Adrenal gland (tissue), 9 donors: ENCODE measurements at regions not wholly inside any gene's neighbourhood (a gene's known extent, or its start where the extent isn't known, plus 50 kb on each side); places are given as distances from the start of the nearest gene placed in this dataset.

ENCODE experiments used
- DNase-seq, 7 donors: peaks; one replicate each; pipeline ENCODE4 v3.0.0-alpha.2; 2019 to 2020
- H3K27ac ChIP-seq, 5 donors: fragments of 200-600 bp; sonication (generic) in 4 of 5; 1 replicate in 3 of 5; 2 replicates in 2 of 5; pipeline versions ENCODE4 v1.5.1 to v1.8.0; 2016 to 2020; ENCODE audit warnings: mild to moderate bottlenecking in 1 of 5
- H3K27me3 ChIP-seq: fragments of 200-600 bp; 2 replicates; pipeline ENCODE4 v1.8.0; 2021
- H3K36me3 ChIP-seq, 2 donors: fragments of 200-600 bp; replicated peaks in 1 of 2; 1 replicate in 1 of 2; 2 replicates in 1 of 2; pipeline versions ENCODE4 v1.5.1 to v1.8.0; 2018 to 2022
- H3K4me1 ChIP-seq, 2 donors: fragments of 200-600 bp; replicated peaks in 1 of 2; 1 replicate in 1 of 2; 2 replicates in 1 of 2; pipeline versions ENCODE4 v1.5.1 to v1.8.0; 2018 to 2021
- H3K4me3 ChIP-seq, 4 donors: fragments of 200-600 bp; sonication (generic) in 3 of 4; one replicate each; pipeline ENCODE4 v1.5.1; 2016 to 2018
- H3K9me3 ChIP-seq, 3 donors: fragments of 200-600 bp; sonication (generic) in 1 of 3; replicated peaks in 1 of 3; 1 replicate in 2 of 3; 2 replicates in 1 of 3; pipeline versions ENCODE4 v1.5.1 to v1.8.0; 2016 to 2021
- POLR2A ChIP-seq, 2 donors: fragments of 450-650 bp; IDR thresholded peaks; one replicate each; pipeline ENCODE4 v1.6.1; 2017; ENCODE audit warnings: antibody characterized with exemption in 2 of 2, mild to moderate bottlenecking in 2 of 2, moderate library complexity in 1 of 2
- WGBS, 4 donors: extraction: QIAGEN DNeasy Blood & Tissue Kit in 2 of 4; methylation state at CpG; one replicate each; pipeline versions ENCODE4 v1.1.5 to v1.1.7; 2013 to 2017; 5-methylcytosine and 5-hydroxymethylcytosine counted together
- intact Hi-C, 2 donors: fragments of 100-400 bp; cut with DNase I; formaldehyde crosslinking; loops; one replicate each; pipeline versions ENCODE4 v1.14.1 to v1.15.0; 2022 to 2023
- TF ChIP-seq, protein P1 (sequence below), 6 experiments: fragments of 450-650 bp in 4 of 6; fragments of 200-600 bp in 2 of 6; sonication (generic) in 1 of 6; IDR thresholded peaks; 1 replicate in 5 of 6; 2 replicates in 1 of 6; pipeline versions ENCODE4 v1.5.1 to v1.8.0; 2016 to 2021; ENCODE audit warnings: antibody characterized with exemption in 6 of 6, mild to moderate bottlenecking in 2 of 6, moderate library complexity in 1 of 6
- donor health status: healthy with polysubstance abuse.
- donor health status: Bipolar disorder and iron deficiency.
- donor health status: DM: yes; HTN: yes; CAD: no.
- donor health status: DM: no; HTN: no; CAD: no.
- donor health status: DM: no; HTN: no; CAD: no.

DNA sequence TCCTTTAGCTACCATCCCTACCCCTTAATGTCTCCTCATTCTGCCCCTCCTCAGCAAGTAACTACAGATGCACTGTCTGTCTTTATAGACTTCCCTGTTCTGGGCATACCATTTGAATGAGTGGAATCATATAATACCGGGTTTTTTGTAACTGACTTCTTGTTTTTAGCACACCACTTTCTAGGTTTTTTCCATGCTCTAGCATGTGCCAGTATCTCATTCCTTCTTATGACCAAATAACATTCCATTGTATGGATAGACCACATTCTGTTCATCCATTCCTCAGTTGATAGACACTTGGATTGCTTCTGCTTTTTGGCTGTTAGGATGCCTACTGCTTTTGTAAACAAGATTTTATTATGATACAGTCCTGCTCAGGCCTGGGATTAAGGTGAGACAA, 154.7 kb downstream of the TSN start:
- Histone ChIP-seq H3K9me3 (no peaks in the 10 kb centered on the region), H3K36me3 (no peaks in the 10 kb centered on the region), H3K27me3 (no peaks in the 10 kb centered on the region), H3K27ac (no peak overlapping the region), H3K4me3 (no peak overlapping the region), H3K4me1 (no peaks in the 10 kb centered on the region)
- intact Hi-C loops = no loop called here
- TF ChIP-seq POLR2A (IDR thresholded peaks at IDR 0.05) = no peak
- TF ChIP-seq, protein P1, sequence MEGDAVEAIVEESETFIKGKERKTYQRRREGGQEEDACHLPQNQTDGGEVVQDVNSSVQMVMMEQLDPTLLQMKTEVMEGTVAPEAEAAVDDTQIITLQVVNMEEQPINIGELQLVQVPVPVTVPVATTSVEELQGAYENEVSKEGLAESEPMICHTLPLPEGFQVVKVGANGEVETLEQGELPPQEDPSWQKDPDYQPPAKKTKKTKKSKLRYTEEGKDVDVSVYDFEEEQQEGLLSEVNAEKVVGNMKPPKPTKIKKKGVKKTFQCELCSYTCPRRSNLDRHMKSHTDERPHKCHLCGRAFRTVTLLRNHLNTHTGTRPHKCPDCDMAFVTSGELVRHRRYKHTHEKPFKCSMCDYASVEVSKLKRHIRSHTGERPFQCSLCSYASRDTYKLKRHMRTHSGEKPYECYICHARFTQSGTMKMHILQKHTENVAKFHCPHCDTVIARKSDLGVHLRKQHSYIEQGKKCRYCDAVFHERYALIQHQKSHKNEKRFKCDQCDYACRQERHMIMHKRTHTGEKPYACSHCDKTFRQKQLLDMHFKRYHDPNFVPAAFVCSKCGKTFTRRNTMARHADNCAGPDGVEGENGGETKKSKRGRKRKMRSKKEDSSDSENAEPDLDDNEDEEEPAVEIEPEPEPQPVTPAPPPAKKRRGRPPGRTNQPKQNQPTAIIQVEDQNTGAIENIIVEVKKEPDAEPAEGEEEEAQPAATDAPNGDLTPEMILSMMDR (IDR thresholded peaks at IDR 0.05) = no peak
- 62 to 92% (median 83%) methylated on average over 1 of the region's 1 CpG for WGBS, 4 donors
- DNase-seq = no peak

DNA sequence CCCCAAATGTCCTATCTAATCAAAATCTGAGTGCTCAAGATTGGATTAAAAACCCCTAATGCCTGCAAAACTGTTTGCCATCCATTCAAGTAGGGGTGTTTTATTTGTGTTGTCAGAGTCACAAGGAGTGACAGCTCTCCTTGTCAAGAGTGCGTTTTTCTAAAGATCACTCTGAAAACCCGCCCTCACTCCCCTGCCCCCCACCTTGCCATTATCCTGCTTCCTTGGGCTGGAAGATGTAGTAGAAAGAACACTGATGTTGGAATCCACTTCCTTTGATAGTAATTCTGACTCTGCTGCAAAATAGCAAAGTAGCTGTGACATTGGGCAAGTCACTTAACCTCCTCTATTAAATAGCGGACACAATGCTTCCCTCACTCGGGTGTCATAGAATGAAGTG, 155.6 kb downstream of the TSN start:
- H3K27ac ChIP-seq = no peak overlapping the region
- intact Hi-C loops = no loop called here
- no peaks in the 10 kb centered on the region for H3K27me3 ChIP-seq
- TF ChIP-seq, protein P1 (IDR thresholded peaks at IDR 0.05) = no peak
- TF ChIP-seq POLR2A (IDR thresholded peaks at IDR 0.05) = no peak
- H3K9me3 ChIP-seq = no peaks in the 10 kb centered on the region
- H3K36me3 ChIP-seq = no peaks in the 10 kb centered on the region
- H3K4me1 ChIP-seq = no peaks in the 10 kb centered on the region
- H3K4me3 ChIP-seq = no peak overlapping the region
- DNase-seq = no peak
- 64 to 73% (median 67%) methylated on average over 4 of the region's 4 CpGs for WGBS, 4 donors

DNA sequence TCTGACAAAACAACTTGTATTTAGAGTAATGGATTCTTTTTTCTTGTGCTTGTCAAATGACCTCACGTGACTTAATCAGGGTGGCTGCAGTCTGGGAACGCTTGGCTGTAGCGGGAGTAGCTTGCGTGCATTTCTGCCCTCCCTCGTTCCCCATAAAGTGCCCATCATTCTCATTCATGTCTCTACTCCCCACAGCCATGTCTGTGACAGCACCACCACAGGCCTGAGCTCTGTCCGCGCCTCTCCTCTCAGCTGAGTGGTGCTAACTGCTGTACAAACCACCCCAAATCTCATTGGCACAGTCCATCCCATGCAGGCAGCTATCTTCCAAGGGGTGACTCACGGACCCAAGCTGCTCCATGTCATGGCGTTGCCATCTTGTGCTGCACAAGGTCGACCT, 161.7 kb downstream of the TSN start:
- intact Hi-C loops = no loop called here
- TF ChIP-seq, protein P1 (IDR thresholded peaks at IDR 0.05) = no peak
- TF ChIP-seq POLR2A (IDR thresholded peaks at IDR 0.05) = no peak
- H3K4me3 ChIP-seq = no peak overlapping the region
- no peaks in the 10 kb centered on the region for H3K36me3 ChIP-seq
- H3K4me1 ChIP-seq = no peaks in the 10 kb centered on the region
- H3K27me3 ChIP-seq = no peaks in the 10 kb centered on the region
- DNase-seq = no peak
- H3K9me3 ChIP-seq = no peaks in the 10 kb centered on the region
- H3K27ac ChIP-seq = no peak overlapping the region
- WGBS, 4 donors = 73 to 80% (median 76%) methylated on average over 7 to 10 of the region's 10 CpGs

DNA sequence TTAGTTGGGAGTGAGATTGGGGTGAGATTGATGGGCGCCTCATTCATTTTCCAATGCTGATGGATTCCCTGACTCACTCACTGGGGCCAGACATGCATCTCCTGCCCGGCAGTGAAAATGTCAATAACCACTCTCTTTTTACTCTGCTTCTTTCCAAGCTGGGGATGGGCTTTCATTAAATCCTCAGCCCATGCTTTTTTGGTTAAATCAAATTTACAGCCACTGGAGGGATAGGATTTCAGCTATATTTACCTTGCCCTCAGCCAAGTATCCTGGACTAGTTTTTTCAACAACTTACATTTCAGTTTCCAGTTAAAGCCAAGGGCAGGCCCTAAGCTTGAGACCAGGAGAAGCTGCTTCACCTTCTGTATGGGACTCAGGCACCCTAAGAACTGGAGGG, 162.8 kb downstream of the TSN start:
- DNase-seq = no peak
- H3K27me3 ChIP-seq = no peaks in the 10 kb centered on the region
- H3K36me3 ChIP-seq = no peaks in the 10 kb centered on the region
- H3K27ac ChIP-seq = no peak overlapping the region
- no peaks in the 10 kb centered on the region for H3K4me1 ChIP-seq
- intact Hi-C loops = no loop called here
- H3K9me3 ChIP-seq = no peaks in the 10 kb centered on the region
- WGBS, 4 donors = 66 to 71% (median 69%) methylated on average over 2 of the region's 2 CpGs
- no peak overlapping the region for H3K4me3 ChIP-seq
- TF ChIP-seq, protein P1 (IDR thresholded peaks at IDR 0.05) = no peak
- no peak for TF ChIP-seq POLR2A (IDR thresholded peaks at IDR 0.05)
